SK-N-SH (cell line): ENCODE measurements at regions not wholly inside any gene's neighbourhood (a gene's known extent, or its start where the extent isn't known, plus 50 kb on each side); places are given as distances from the start of the nearest gene placed in this dataset.

ENCODE experiments used
- CTCF ChIA-PET: fragments of 300-600, 350-600 bp; formaldehyde crosslinking; extraction: SDS; loops from one replicate; lab custom pipeline; 2021; lab: Yijun Ruan, JAX
- POLR2A ChIA-PET: fragments of 350-600 bp; sonication (Branson Sonifier 250); formaldehyde crosslinking; extraction: SDS; loops from one replicate; lab custom pipeline; 2020; ENCODE audit warnings: antibody characterized with exemption, inconsistent platforms; lab: Yijun Ruan, JAX
- DNase-seq: peaks from one replicate; pipeline ENCODE4 v3.0.0; 2012
- H2AFZ ChIP-seq: fragments of 200-600 bp; sonication (generic); 2 replicates; pipeline ENCODE4 v1.8.1; 2016; ENCODE audit warnings: antibody characterized with exemption, mild to moderate bottlenecking, low read depth
- H3F3A ChIP-seq: fragments of 200-600 bp; sonication (generic); replicated peaks from 2 replicates; pipeline ENCODE3; 2016; ENCODE audit warnings: antibody characterized with exemption, mild to moderate bottlenecking; ENCODE audit not compliant: insufficient read depth
- H3K27ac ChIP-seq, 2 experiments: fragments of 200-500 bp in 1 of 2; fragments of 200-600 bp in 1 of 2; sonication (Bioruptor generic) in 1 of 2; sonication (generic), shearing (Covaris generic) in 1 of 2; 2 replicates each; pipeline versions ENCODE4 v1.5.1 to v1.6.1; 2014 to 2016; ENCODE audit warnings: low read depth in 2 of 2, inconsistent platforms in 1 of 2, low read length in 1 of 2, mild to moderate bottlenecking in 1 of 2, mixed read lengths in 1 of 2
- H3K27me3 ChIP-seq: fragments of 200-600 bp; sonication (generic), shearing (Covaris generic); 2 replicates; pipeline ENCODE4 v1.6.1; 2016; ENCODE audit warnings: mixed run types; ENCODE audit not compliant: insufficient read depth
- H3K36me3 ChIP-seq, 2 experiments: fragments of 200-500 bp in 1 of 2; fragments of 200-600 bp in 1 of 2; sonication (Bioruptor generic) in 1 of 2; sonication (generic) in 1 of 2; replicated peaks in 1 of 2; 2 replicates each; pipeline versions ENCODE3 to v1.5.1; 2014 to 2016; ENCODE audit warnings: low read length in 1 of 2, mild to moderate bottlenecking in 1 of 2; ENCODE audit not compliant: insufficient read depth in 2 of 2, control insufficient read depth in 1 of 2
- H3K4me1 ChIP-seq, 2 experiments: fragments of 200-500 bp in 1 of 2; fragments of 200-600 bp in 1 of 2; sonication (Bioruptor generic) in 1 of 2; sonication (generic), shearing (Covaris generic) in 1 of 2; 2 replicates each; pipeline versions ENCODE4 v1.5.1 to v1.6.1; 2014 to 2016; ENCODE audit warnings: low read depth in 1 of 2, low read length in 1 of 2, mixed run types in 1 of 2; ENCODE audit not compliant: insufficient read depth in 2 of 2, control insufficient read depth in 1 of 2
- H3K4me2 ChIP-seq: fragments of 200-600 bp; sonication (generic), shearing (Covaris generic); 2 replicates; pipeline ENCODE4 v1.6.1; 2017; ENCODE audit warnings: mixed run types
- H3K4me3 ChIP-seq, 2 experiments: fragments of 200-500 bp in 1 of 2; fragments of 200-600 bp in 1 of 2; sonication (Bioruptor generic) in 1 of 2; sonication (generic), shearing (Covaris generic) in 1 of 2; 2 replicates each; pipeline versions ENCODE4 v1.5.1 to v1.8.1; 2014 to 2016; ENCODE audit warnings: low read depth in 2 of 2, inconsistent platforms in 1 of 2, low read length in 1 of 2, mild to moderate bottlenecking in 1 of 2, mixed read lengths in 1 of 2, moderate library complexity in 1 of 2
- H3K79me2 ChIP-seq: fragments of 200-600 bp; sonication (generic); 2 replicates; pipeline ENCODE4 v1.8.1; 2017; ENCODE audit warnings: mild to moderate bottlenecking; ENCODE audit not compliant: insufficient read depth
- H3K9ac ChIP-seq: fragments of 200-600 bp; sonication (generic); 2 replicates; pipeline ENCODE4 v1.6.1; 2017; ENCODE audit warnings: mixed run types
- H3K9me2 ChIP-seq: fragments of 200-600 bp; sonication (generic); 2 replicates; pipeline ENCODE4 v1.6.1; 2017; ENCODE audit warnings: mixed run types
- H3K9me3 ChIP-seq: fragments of 200-600 bp; sonication (generic); 2 replicates; pipeline ENCODE4 v1.6.1; 2017; ENCODE audit warnings: mixed run types, mild to moderate bottlenecking, moderate library complexity
- H4K20me1 ChIP-seq: fragments of 200-600 bp; sonication (generic); 2 replicates; pipeline ENCODE4 v1.6.1; 2017; ENCODE audit warnings: mild to moderate bottlenecking, mixed run types; ENCODE audit not compliant: insufficient read depth
- CHD2 ChIP-seq: fragments of 150-350 bp; IDR thresholded peaks from 2 replicates; pipeline ENCODE4 v1.6.1; 2018; ENCODE audit warnings: low read length; ENCODE audit not compliant: partially characterized antibody
- ELF1 ChIP-seq: IDR thresholded peaks from 2 replicates; pipeline ENCODE4 v1.4.0; 2012
- EZH2phosphoT487 ChIP-seq: fragments of 200-600 bp; sonication (generic); IDR thresholded peaks from 2 replicates; pipeline ENCODE4 v1.6.1; 2017; ENCODE audit warnings: low read depth, mixed run types, mild to moderate bottlenecking, antibody characterized with exemption, moderate library complexity, borderline replicate concordance
- FOSL2 ChIP-seq: IDR thresholded peaks from 2 replicates; pipeline ENCODE4 v1.4.0; 2012; ENCODE audit warnings: low read depth, mild to moderate bottlenecking, moderate library complexity, borderline replicate concordance
- GABPA ChIP-seq: IDR thresholded peaks from 2 replicates; pipeline ENCODE4 v1.4.0; 2012; ENCODE audit warnings: low read depth, mild to moderate bottlenecking
- MEF2A ChIP-seq: IDR thresholded peaks from 2 replicates; pipeline ENCODE4 v1.4.0; 2012; ENCODE audit warnings: low read depth, borderline replicate concordance
- RCOR1 ChIP-seq: fragments of 150-350 bp; IDR thresholded peaks from 2 replicates; pipeline ENCODE4 v1.6.1; 2017; ENCODE audit warnings: antibody characterized with exemption, low read length
- RFX5 ChIP-seq: IDR thresholded peaks from 2 replicates; pipeline ENCODE4 v1.6.1; 2012; ENCODE audit warnings: mild to moderate bottlenecking, improper control_type of control experiment, low read length
- RXRA ChIP-seq: IDR thresholded peaks from 2 replicates; pipeline ENCODE4 v1.4.0; 2012; ENCODE audit warnings: low read depth, mild to moderate bottlenecking, borderline replicate concordance
- TEAD4 ChIP-seq: IDR thresholded peaks from 2 replicates; pipeline ENCODE4 v1.4.0; 2012; ENCODE audit warnings: mild to moderate bottlenecking, borderline replicate concordance; ENCODE audit not compliant: insufficient read depth
- WGBS: methylation state at CpG from one replicate; pipeline ENCODE4 v1.1.6; 2017; ENCODE audit warnings: low lambda C conversion rate; 5-methylcytosine and 5-hydroxymethylcytosine counted together
- TF ChIP-seq, protein P1 (sequence below): fragments of 200-600 bp; sonication (generic); IDR thresholded peaks from 2 replicates; pipeline ENCODE4 v1.6.1; 2017; ENCODE audit warnings: antibody characterized with exemption, mild to moderate bottlenecking, moderate library complexity
- TF ChIP-seq, protein P2 (sequence below): fragments of 150-350 bp; IDR thresholded peaks from 2 replicates; pipeline ENCODE4 v1.6.1; 2016; ENCODE audit warnings: mild to moderate bottlenecking, low read depth, low read length
- TF ChIP-seq, protein P3 (sequence below): IDR thresholded peaks from 2 replicates; pipeline ENCODE4 v1.4.0; 2012; ENCODE audit warnings: low read depth, borderline replicate concordance
- TF ChIP-seq, protein P4 (sequence below): IDR thresholded peaks from 2 replicates; pipeline ENCODE4 v1.4.0; 2012; ENCODE audit warnings: low read depth
- TF ChIP-seq, protein P5 (sequence below): IDR thresholded peaks from 2 replicates; pipeline ENCODE4; 2012
- TF ChIP-seq, protein P6 (sequence below): IDR thresholded peaks from 2 replicates; pipeline ENCODE4 v1.6.1; 2012; ENCODE audit warnings: mild to moderate bottlenecking, low read depth, low read length, moderate library complexity

DNA sequence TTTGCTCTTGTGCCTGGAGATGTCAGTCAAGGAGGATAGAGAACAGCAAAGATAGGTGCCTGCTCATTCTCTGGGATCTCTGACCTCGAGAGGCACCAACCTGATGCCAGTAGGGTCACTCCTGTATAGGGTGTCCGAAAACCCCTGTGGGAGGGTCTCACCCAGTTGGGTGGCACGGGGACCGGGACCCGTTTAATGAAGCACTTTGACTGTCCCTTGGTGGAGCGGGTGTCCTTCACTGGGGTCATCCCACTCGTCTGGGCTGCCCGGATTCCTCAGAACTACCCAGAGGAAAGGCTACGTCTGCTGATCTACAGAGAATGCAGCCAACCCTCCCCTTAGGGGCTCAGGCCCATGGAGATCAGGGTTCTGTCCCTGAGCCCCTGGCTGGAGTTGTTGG lies 157.6 kb downstream of the CAPZA3 start:
- CTCF ChIA-PET: no interaction called here
- TF ChIP-seq FOSL2 (no peak), RFX5 (no peak), RCOR1 (no peak), EZH2phosphoT487 (no peak), GABPA (no peak), CHD2 (no peak), MEF2A (no peak), RXRA (no peak), TEAD4 (no peak), ELF1 (no peak)
- TF ChIP-seq, protein P1, sequence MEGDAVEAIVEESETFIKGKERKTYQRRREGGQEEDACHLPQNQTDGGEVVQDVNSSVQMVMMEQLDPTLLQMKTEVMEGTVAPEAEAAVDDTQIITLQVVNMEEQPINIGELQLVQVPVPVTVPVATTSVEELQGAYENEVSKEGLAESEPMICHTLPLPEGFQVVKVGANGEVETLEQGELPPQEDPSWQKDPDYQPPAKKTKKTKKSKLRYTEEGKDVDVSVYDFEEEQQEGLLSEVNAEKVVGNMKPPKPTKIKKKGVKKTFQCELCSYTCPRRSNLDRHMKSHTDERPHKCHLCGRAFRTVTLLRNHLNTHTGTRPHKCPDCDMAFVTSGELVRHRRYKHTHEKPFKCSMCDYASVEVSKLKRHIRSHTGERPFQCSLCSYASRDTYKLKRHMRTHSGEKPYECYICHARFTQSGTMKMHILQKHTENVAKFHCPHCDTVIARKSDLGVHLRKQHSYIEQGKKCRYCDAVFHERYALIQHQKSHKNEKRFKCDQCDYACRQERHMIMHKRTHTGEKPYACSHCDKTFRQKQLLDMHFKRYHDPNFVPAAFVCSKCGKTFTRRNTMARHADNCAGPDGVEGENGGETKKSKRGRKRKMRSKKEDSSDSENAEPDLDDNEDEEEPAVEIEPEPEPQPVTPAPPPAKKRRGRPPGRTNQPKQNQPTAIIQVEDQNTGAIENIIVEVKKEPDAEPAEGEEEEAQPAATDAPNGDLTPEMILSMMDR: no peak
- TF ChIP-seq, protein P2, sequence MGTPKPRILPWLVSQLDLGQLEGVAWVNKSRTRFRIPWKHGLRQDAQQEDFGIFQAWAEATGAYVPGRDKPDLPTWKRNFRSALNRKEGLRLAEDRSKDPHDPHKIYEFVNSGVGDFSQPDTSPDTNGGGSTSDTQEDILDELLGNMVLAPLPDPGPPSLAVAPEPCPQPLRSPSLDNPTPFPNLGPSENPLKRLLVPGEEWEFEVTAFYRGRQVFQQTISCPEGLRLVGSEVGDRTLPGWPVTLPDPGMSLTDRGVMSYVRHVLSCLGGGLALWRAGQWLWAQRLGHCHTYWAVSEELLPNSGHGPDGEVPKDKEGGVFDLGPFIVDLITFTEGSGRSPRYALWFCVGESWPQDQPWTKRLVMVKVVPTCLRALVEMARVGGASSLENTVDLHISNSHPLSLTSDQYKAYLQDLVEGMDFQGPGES: no peak
- TF ChIP-seq, protein P3, sequence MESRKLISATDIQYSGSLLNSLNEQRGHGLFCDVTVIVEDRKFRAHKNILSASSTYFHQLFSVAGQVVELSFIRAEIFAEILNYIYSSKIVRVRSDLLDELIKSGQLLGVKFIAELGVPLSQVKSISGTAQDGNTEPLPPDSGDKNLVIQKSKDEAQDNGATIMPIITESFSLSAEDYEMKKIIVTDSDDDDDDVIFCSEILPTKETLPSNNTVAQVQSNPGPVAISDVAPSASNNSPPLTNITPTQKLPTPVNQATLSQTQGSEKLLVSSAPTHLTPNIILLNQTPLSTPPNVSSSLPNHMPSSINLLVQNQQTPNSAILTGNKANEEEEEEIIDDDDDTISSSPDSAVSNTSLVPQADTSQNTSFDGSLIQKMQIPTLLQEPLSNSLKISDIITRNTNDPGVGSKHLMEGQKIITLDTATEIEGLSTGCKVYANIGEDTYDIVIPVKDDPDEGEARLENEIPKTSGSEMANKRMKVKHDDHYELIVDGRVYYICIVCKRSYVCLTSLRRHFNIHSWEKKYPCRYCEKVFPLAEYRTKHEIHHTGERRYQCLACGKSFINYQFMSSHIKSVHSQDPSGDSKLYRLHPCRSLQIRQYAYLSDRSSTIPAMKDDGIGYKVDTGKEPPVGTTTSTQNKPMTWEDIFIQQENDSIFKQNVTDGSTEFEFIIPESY: no peak
- TF ChIP-seq, protein P4, sequence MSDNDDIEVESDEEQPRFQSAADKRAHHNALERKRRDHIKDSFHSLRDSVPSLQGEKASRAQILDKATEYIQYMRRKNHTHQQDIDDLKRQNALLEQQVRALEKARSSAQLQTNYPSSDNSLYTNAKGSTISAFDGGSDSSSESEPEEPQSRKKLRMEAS: no peak
- TF ChIP-seq, protein P5, sequence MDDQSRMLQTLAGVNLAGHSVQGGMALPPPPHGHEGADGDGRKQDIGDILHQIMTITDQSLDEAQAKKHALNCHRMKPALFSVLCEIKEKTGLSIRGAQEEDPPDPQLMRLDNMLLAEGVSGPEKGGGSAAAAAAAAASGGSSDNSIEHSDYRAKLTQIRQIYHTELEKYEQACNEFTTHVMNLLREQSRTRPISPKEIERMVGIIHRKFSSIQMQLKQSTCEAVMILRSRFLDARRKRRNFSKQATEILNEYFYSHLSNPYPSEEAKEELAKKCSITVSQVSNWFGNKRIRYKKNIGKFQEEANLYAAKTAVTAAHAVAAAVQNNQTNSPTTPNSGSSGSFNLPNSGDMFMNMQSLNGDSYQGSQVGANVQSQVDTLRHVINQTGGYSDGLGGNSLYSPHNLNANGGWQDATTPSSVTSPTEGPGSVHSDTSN: no peak
- TF ChIP-seq, protein P6, sequence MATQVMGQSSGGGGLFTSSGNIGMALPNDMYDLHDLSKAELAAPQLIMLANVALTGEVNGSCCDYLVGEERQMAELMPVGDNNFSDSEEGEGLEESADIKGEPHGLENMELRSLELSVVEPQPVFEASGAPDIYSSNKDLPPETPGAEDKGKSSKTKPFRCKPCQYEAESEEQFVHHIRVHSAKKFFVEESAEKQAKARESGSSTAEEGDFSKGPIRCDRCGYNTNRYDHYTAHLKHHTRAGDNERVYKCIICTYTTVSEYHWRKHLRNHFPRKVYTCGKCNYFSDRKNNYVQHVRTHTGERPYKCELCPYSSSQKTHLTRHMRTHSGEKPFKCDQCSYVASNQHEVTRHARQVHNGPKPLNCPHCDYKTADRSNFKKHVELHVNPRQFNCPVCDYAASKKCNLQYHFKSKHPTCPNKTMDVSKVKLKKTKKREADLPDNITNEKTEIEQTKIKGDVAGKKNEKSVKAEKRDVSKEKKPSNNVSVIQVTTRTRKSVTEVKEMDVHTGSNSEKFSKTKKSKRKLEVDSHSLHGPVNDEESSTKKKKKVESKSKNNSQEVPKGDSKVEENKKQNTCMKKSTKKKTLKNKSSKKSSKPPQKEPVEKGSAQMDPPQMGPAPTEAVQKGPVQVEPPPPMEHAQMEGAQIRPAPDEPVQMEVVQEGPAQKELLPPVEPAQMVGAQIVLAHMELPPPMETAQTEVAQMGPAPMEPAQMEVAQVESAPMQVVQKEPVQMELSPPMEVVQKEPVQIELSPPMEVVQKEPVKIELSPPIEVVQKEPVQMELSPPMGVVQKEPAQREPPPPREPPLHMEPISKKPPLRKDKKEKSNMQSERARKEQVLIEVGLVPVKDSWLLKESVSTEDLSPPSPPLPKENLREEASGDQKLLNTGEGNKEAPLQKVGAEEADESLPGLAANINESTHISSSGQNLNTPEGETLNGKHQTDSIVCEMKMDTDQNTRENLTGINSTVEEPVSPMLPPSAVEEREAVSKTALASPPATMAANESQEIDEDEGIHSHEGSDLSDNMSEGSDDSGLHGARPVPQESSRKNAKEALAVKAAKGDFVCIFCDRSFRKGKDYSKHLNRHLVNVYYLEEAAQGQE: no peak

More for the DNA sequence above, 157.6 kb downstream of the CAPZA3 start:
- H3K36me3 ChIP-seq: no peaks in the 10 kb centered on the region
- H3K79me2 ChIP-seq: no peaks in the 10 kb centered on the region
- POLR2A ChIA-PET: no interaction called here
- no peak overlapping the region for H3K4me2 ChIP-seq
- DNase-seq: no peak
- H3F3A ChIP-seq: no peaks in the 10 kb centered on the region
- no peaks in the 10 kb centered on the region; a peak in 1 of 4 replicates for H3K4me1 ChIP-seq
- WGBS: 78% methylated on average over 6 of the region's 9 CpGs
- H3K9me2 ChIP-seq: no peaks in the 10 kb centered on the region
- no peak overlapping the region for H3K9ac ChIP-seq
- no peaks in the 10 kb centered on the region for H3K9me3 ChIP-seq
- H2AFZ ChIP-seq: no peak overlapping the region
- H3K4me3 ChIP-seq: no peak overlapping the region
- H4K20me1 ChIP-seq: no peaks in the 10 kb centered on the region
- H3K27ac ChIP-seq: no peak overlapping the region
- no peaks in the 10 kb centered on the region for H3K27me3 ChIP-seq
